Gastroesophageal sphincter (tissue), 4 donors: ENCODE measurements at regions not wholly inside any gene's neighbourhood (a gene's known extent, or its start where the extent isn't known, plus 50 kb on each side); places are given as distances from the start of the nearest gene placed in this dataset.

Experiments
- ATAC-seq: fragments of 150-250 bp; one replicate; pipeline ENCODE4 v1.9.1; 2016; ENCODE audit warnings: mild to moderate bottlenecking, moderate library complexity
- H3K27ac ChIP-seq, 4 donors: fragments of 200-600 bp; sonication (generic) in 3 of 4; 1 replicate in 3 of 4; 2 replicates in 1 of 4; pipeline ENCODE4 v1.5.1; 2016 to 2019
- H3K27me3 ChIP-seq: fragments of 200-600 bp; sonication (generic); one replicate; pipeline ENCODE4 v1.5.1; 2019
- H3K36me3 ChIP-seq, 2 donors: fragments of 200-600 bp; sonication (generic); one replicate each; pipeline ENCODE4 v1.5.1; 2019; ENCODE audit warnings: control low read depth in 1 of 2
- H3K4me1 ChIP-seq, 3 donors: fragments of 200-600 bp; sonication (generic); 1 replicate in 2 of 3; 2 replicates in 1 of 3; pipeline ENCODE4 v1.5.1; 2016 to 2019; ENCODE audit warnings: control low read depth in 2 of 3
- H3K4me3 ChIP-seq, 2 donors: fragments of 200-600 bp; sonication (generic); one replicate each; pipeline ENCODE4 v1.5.1; 2019; ENCODE audit warnings: mild to moderate bottlenecking in 1 of 2, moderate library complexity in 1 of 2
- H3K9me3 ChIP-seq, 3 donors: fragments of 200-600 bp; sonication (generic); one replicate each; pipeline ENCODE4 v1.5.1; 2017 to 2019; ENCODE audit warnings: control low read depth in 2 of 3
- EP300 ChIP-seq: sonication (generic); formaldehyde crosslinking; IDR thresholded peaks from one replicate; pipeline ENCODE4 v1.6.1; 2017; ENCODE audit warnings: antibody characterized with exemption, mild to moderate bottlenecking
- POLR2A ChIP-seq, 2 donors: fragments of 450-650 bp; IDR thresholded peaks; one replicate each; pipeline ENCODE4 v1.6.1; 2017; ENCODE audit warnings: antibody characterized with exemption in 2 of 2, mild to moderate bottlenecking in 2 of 2, moderate library complexity in 1 of 2
- POLR2AphosphoS5 ChIP-seq: sonication (generic); formaldehyde crosslinking; IDR thresholded peaks from one replicate; pipeline ENCODE4 v1.6.1; 2017; ENCODE audit warnings: antibody characterized with exemption
- WGBS, 2 donors: methylation state at CpG; one replicate each; pipeline ENCODE4 v1.1.5; 2018; ENCODE audit warnings: low coverage in 1 of 2; 5-methylcytosine and 5-hydroxymethylcytosine counted together
- TF ChIP-seq, protein P1 (sequence below), 4 experiments: fragments of 200-600 bp in 2 of 4; fragments of 450-650 bp in 2 of 4; sonication (generic) in 1 of 4; IDR thresholded peaks; one replicate each; pipeline ENCODE4 v1.5.1; 2017 to 2019; ENCODE audit warnings: antibody characterized with exemption in 4 of 4, mild to moderate bottlenecking in 2 of 4, moderate library complexity in 2 of 4

DNA sequence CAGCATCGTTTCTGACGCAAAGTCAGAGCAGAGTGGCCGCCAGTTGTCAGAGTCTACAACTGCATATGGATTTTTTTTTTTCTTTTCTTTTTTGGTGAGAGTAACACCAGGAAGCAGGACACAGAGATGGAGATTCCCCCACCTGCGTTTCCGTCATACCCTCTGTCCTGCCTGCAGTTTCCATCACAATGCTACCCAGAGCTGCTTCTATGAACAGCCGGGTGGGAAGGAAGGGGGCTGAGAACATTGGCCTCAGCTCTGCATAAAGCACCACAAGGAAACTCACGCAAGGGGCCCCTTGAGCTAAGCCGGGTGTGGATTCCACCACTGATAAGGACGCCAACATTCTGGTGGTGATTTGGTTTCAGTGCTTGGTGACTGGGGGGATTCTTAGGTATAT, 183.5 kb upstream of the AFDN start:
- 88 to 100% methylated on average over 1 to 8 of the region's 9 CpGs for WGBS, 2 donors
- H3K4me3 ChIP-seq = no peak overlapping the region
- no peak overlapping the region for H3K27ac ChIP-seq
- peaks cover 0 to 5% (median 0%) of the 10 kb centered on the region in 3 donors for H3K4me1 ChIP-seq
- TF ChIP-seq EP300 = no peak
- TF ChIP-seq, protein P1, sequence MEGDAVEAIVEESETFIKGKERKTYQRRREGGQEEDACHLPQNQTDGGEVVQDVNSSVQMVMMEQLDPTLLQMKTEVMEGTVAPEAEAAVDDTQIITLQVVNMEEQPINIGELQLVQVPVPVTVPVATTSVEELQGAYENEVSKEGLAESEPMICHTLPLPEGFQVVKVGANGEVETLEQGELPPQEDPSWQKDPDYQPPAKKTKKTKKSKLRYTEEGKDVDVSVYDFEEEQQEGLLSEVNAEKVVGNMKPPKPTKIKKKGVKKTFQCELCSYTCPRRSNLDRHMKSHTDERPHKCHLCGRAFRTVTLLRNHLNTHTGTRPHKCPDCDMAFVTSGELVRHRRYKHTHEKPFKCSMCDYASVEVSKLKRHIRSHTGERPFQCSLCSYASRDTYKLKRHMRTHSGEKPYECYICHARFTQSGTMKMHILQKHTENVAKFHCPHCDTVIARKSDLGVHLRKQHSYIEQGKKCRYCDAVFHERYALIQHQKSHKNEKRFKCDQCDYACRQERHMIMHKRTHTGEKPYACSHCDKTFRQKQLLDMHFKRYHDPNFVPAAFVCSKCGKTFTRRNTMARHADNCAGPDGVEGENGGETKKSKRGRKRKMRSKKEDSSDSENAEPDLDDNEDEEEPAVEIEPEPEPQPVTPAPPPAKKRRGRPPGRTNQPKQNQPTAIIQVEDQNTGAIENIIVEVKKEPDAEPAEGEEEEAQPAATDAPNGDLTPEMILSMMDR (IDR thresholded peaks at IDR 0.05) = no peak
- TF ChIP-seq POLR2A (IDR thresholded peaks at IDR 0.05) = no peak
- TF ChIP-seq POLR2AphosphoS5 = no peak
- H3K36me3 ChIP-seq = no peaks in the 10 kb centered on the region
- no peaks in the 10 kb centered on the region for H3K9me3 ChIP-seq
- no peak for ATAC-seq
- H3K27me3 ChIP-seq = peaks cover 3% of the 10 kb centered on the region

DNA sequence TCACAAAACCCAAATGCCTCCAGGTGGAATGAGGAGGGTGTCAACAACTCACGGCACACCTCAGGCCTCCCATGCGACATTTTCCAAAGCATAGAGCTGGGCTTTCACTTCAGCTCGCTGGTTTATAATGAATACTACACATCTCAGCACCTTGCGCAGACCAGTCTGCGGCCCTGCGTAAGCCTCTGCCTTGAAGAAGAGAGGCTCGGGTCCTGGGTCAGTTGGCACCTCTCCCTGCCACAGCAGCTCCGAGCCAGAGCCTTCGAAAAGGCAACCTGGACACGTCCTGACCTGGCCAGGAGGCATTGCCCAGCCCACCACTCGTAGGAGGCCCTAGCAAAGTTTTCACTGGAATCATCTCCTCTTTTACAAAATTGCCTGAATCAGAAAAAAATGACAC, 183.0 kb upstream of the AFDN start:
- Histone ChIP-seq H3K4me3 (no peak overlapping the region), H3K27me3 (peaks cover 8% of the 10 kb centered on the region), H3K9me3 (no peaks in the 10 kb centered on the region), H3K36me3 (no peaks in the 10 kb centered on the region), H3K4me1 (peaks cover 0 to 5% (median 0%) of the 10 kb centered on the region in 3 donors), H3K27ac (no peak overlapping the region)
- WGBS, 2 donors = 88% methylated on average over 3 of the region's 11 CpGs; no CpG with 5 or more reads in 1 of the 2 donors
- ATAC-seq = no peak
- TF ChIP-seq POLR2A (IDR thresholded peaks at IDR 0.05) (no peak), POLR2AphosphoS5 (no peak), EP300 (no peak)
- TF ChIP-seq, protein P1 (IDR thresholded peaks at IDR 0.05) = no peak

DNA sequence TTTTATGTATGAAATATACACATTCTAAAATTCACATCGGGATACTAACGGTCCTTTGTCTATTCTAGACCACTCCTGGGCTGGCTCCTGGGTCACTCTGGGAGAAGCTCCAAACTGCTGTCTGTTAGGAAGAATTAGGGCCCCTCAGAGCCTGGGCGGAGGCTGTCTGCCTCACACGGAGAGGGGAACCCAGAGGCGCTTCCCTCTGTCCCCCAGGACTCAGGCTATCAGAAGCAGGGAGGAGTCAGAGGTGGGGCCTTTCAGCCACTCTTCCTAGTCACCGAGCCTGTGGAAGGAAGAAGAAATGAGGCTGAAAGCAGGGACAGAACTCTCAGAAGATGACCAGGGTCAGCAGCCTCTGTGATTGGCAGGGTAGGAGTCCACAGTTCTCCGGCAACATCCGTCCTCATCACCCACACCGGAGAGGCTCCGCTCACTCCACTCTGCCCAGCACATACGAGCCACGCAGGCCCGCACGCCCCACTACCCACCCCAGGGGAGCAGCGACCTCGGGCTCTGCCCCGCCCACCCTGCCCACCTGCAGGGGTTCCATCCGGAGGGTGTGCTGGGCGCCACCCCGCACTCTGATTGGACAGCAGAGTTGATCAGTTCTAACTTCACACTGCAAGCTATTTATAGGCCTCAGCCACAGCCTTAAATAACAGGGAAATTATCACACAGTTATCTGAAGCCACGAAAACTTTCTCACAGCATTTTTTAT, 182.1 kb upstream of the AFDN start:
- Histone ChIP-seq H3K27ac (no peak overlapping the region), H3K4me1 (peaks cover 0 to 5% (median 0%) of the 10 kb centered on the region in 3 donors), H3K36me3 (no peaks in the 10 kb centered on the region), H3K9me3 (no peaks in the 10 kb centered on the region), H3K4me3 (no peak overlapping the region), H3K27me3 (peaks cover 15% of the 10 kb centered on the region)
- no peak for TF ChIP-seq POLR2AphosphoS5
- WGBS, 2 donors = 63 to 67% methylated on average over 1 to 11 of the region's 21 CpGs
- no peak for ATAC-seq

DNA sequence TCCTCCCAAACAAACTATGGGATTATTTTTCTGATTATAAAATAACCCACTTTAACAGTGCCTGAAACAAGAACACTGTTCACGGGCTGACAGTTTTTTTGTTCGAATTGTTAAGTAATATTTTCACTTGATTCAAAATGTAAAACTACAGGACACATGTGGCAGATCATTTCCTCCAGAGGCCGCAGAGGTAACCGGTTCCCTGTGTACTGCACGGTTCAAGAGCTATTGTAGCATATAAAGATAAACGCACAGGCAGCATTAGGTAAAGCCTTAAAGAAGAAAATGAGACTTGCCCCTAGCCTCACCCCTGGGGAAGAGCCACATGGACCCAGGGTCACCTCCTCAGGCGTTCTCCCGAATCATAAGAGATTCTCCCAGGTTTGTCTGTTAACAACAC, 181.3 kb upstream of the AFDN start:
- Histone ChIP-seq H3K9me3 (no peaks in the 10 kb centered on the region), H3K27ac (no peak overlapping the region), H3K4me1 (peaks cover 0 to 5% (median 0%) of the 10 kb centered on the region in 3 donors), H3K27me3 (peaks cover 19% of the 10 kb centered on the region), H3K4me3 (no peak overlapping the region), H3K36me3 (no peaks in the 10 kb centered on the region)
- no peak for ATAC-seq
- TF ChIP-seq POLR2A (IDR thresholded peaks at IDR 0.05) (no peak), EP300 (no peak)
- 85 to 88% methylated on average over 8 of the region's 8 CpGs for WGBS, 2 donors

DNA sequence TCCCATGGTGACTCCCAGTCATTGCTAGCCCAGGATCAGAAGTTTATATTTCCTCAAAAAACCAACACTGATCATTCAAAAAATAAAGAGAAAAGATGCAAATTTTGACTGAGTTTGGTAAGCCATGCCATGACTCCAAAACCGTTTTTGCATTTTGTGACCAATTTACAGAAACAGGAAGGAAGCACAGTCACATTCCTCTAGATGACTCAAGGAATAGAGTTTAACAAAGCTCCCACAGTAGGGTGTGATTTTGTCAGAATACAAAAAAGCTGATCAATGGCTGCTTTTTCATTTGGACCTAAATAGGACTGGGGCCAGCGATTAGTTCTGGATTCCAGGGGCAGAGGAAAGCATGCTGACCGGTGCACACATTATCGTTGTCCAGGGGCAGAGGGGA, 179.4 kb upstream of the AFDN start:
- no peaks in the 10 kb centered on the region for H3K36me3 ChIP-seq
- 67 to 72% methylated on average over 1 to 2 of the region's 4 CpGs for whole genome bisulfite sequencing, 2 donors
- peaks cover 0 to 11% (median 0%) of the 10 kb centered on the region in 3 donors for H3K4me1 ChIP-seq
- TF ChIP-seq EP300 = no peak
- TF ChIP-seq, protein P1 (IDR thresholded peaks at IDR 0.05) = no peak
- no peak for TF ChIP-seq POLR2A (IDR thresholded peaks at IDR 0.05)
- TF ChIP-seq POLR2AphosphoS5 = no peak
- H3K27ac ChIP-seq = no peak overlapping the region
- no peaks in the 10 kb centered on the region for H3K9me3 ChIP-seq
- no peak for ATAC-seq
- peaks cover 27% of the 10 kb centered on the region for H3K27me3 ChIP-seq
- no peak overlapping the region for H3K4me3 ChIP-seq

DNA sequence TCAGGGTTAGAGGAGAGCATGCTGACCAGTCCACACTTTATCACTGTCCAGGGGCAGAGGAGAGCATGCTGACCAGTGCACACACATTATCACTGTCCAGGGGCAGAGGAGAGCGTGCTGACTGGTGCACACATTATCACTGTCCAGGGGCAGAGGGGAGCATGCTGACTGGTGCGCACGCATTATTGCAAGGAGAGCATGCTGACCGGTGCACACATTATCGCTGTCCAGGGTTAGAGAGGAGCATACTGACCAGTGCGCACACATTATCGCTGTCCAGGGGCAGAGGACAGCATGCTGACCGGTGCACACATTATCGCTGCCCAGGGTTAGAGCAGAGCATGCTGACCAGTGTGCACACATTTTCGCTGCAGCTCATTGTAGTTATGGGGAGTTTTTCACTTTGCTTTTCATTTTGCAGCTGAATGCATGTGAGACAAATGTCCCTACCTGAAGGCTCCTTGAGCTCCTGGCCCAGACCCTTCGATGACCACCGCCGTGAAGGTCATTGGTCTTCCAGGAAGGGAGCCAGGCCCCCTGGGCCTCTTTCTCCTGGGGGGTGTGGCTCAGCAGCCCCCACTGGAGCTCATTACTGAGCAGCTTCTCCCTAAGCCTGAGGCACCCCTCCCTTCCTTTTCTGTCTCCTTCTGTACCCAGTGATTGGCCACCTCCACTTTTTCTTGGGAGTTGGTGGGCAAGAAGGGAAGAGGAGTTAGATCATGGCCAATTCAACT, 178.8 kb upstream of the AFDN start:
- Histone ChIP-seq H3K36me3 (no peaks in the 10 kb centered on the region), H3K9me3 (no peaks in the 10 kb centered on the region), H3K4me3 (no peak overlapping the region), H3K27me3 (peaks cover 27% of the 10 kb centered on the region), H3K4me1 (peaks cover 0 to 11% (median 0%) of the 10 kb centered on the region in 3 donors), H3K27ac (no peak overlapping the region)
- 80 to 100% methylated on average over 1 to 8 of the region's 13 CpGs for WGBS, 2 donors
- ATAC-seq = no peak
- TF ChIP-seq, protein P1 (IDR thresholded peaks at IDR 0.05) = no peak
- TF ChIP-seq POLR2AphosphoS5 (no peak), EP300 (no peak), POLR2A (IDR thresholded peaks at IDR 0.05) (no peak)
